Cerebellar cortex (tissue), 1 donor: ENCODE measurements at regions not wholly inside any gene's neighbourhood (a gene's known extent, or its start where the extent isn't known, plus 50 kb on each side); places are given as distances from the start of the nearest gene placed in this dataset.
"Not testable (repeated sequence)": the region's sequence is repeated elsewhere in the genome, so short reads cannot be mapped to it uniquely, and the experiment has no call there.

Experiments used
- DNase-seq: peaks from one replicate; pipeline ENCODE4 v3.0.0-alpha.2; 2015; ENCODE audit warnings: low spot score

- DNase-seq: no peak
Measured at GRCh38 chr5:54821445-54822323, 163.7 kb downstream of the ESM1 start.

GRCh38 chr5:54820346-54821134 lies 164.9 kb downstream of the ESM1 start:
- DNase-seq: no peak

- no peak for DNase-seq
Measured at GRCh38 chr5:54807421-54807820, 178.0 kb downstream of the ESM1 start.

GRCh38 chr5:54804521-54804920 lies 180.9 kb downstream of the ESM1 start:
- no peak for DNase-seq

- DNase-seq: no peak
Measured at GRCh38 chr5:54804086-54804485, 181.3 kb downstream of the ESM1 start.

- DNase-seq: no peak
Measured at GRCh38 chr5:54803471-54804011, 181.9 kb downstream of the ESM1 start.

GRCh38 chr5:54799645-54800044 lies 185.7 kb downstream of the ESM1 start:
- no peak for DNase-seq

- no peak for DNase-seq
Measured at GRCh38 chr5:54795777-54796176, 189.6 kb downstream of the ESM1 start.

GRCh38 chr5:54795284-54795683 lies 190.1 kb downstream of the ESM1 start:
- DNase-seq: no peak

GRCh38 chr5:54794135-54794975 lies 191.0 kb downstream of the ESM1 start:
- no peak for DNase-seq

- no peak for DNase-seq
Measured at GRCh38 chr5:54793468-54794134, 191.8 kb downstream of the ESM1 start.

- peak; percentile 65 for DNase-seq
Measured at GRCh38 chr5:54792611-54793404, 192.6 kb downstream of the ESM1 start.

GRCh38 chr5:54787910-54788309 lies 197.5 kb downstream of the ESM1 start:
- DNase-seq: not testable (repeated sequence)

- peak; percentile 87 for DNase-seq
Measured at GRCh38 chr5:54785729-54786591, 199.4 kb downstream of the ESM1 start.

- no peak for DNase-seq
Measured at GRCh38 chr5:54778783-54779182, 206.6 kb downstream of the ESM1 start.

- DNase-seq: peak; percentile 27
Measured at GRCh38 chr5:54775645-54776044, 209.7 kb downstream of the ESM1 start.

GRCh38 chr5:54774281-54775170 lies 210.9 kb downstream of the ESM1 start:
- no peak for DNase-seq

- no peak for DNase-seq
Measured at GRCh38 chr5:54772684-54773083, 212.7 kb downstream of the ESM1 start.
